Activated CD4-positive, alpha-beta memory T cell treated with anti-CD3 and anti-CD28 coated beads, Interleukin-2, amount 10 ng/mL, durations not matched to agents 7 days and 5 days (primary cell): ENCODE measurements at regions not wholly inside any gene's neighbourhood (a gene's known extent, or its start where the extent isn't known, plus 50 kb on each side); places are given as distances from the start of the nearest gene placed in this dataset.

Experiments
- CTCF ChIA-PET: fragments of 350-600 bp; sonication (Branson Sonifier 250); formaldehyde crosslinking; loops from one replicate; lab custom pipeline; 2021; ENCODE audit warnings: antibody characterized with exemption, inconsistent platforms; lab: Charles Lee
- POLR2A ChIA-PET: fragments of 350-600 bp; sonication (Branson Sonifier 250); formaldehyde crosslinking; loops from one replicate; lab custom pipeline; 2021; ENCODE audit warnings: antibody characterized with exemption; lab: Charles Lee
- DNase-seq: peaks from one replicate; pipeline ENCODE4 v3.0.0-alpha.2; 2020
- H3K27ac Mint-ChIP-seq: one replicate; pipeline ENCODE4 v1.8.0; 2021; ENCODE audit warnings: mild to moderate bottlenecking, mixed read lengths
- H3K27me3 Mint-ChIP-seq: one replicate; pipeline ENCODE4 v1.8.0; 2021; ENCODE audit warnings: mixed read lengths
- H3K36me3 Mint-ChIP-seq: one replicate; pipeline ENCODE4 v1.8.0; 2021; ENCODE audit warnings: low read depth, mixed read lengths
- H3K4me1 Mint-ChIP-seq: one replicate; pipeline ENCODE4 v1.8.0; 2021; ENCODE audit warnings: mixed read lengths
- H3K4me3 Mint-ChIP-seq: one replicate; pipeline ENCODE4 v1.8.0; 2021; ENCODE audit warnings: mild to moderate bottlenecking, mixed read lengths
- H3K9me3 Mint-ChIP-seq: one replicate; pipeline ENCODE4 v1.8.0; 2021; ENCODE audit warnings: mixed read lengths

DNA sequence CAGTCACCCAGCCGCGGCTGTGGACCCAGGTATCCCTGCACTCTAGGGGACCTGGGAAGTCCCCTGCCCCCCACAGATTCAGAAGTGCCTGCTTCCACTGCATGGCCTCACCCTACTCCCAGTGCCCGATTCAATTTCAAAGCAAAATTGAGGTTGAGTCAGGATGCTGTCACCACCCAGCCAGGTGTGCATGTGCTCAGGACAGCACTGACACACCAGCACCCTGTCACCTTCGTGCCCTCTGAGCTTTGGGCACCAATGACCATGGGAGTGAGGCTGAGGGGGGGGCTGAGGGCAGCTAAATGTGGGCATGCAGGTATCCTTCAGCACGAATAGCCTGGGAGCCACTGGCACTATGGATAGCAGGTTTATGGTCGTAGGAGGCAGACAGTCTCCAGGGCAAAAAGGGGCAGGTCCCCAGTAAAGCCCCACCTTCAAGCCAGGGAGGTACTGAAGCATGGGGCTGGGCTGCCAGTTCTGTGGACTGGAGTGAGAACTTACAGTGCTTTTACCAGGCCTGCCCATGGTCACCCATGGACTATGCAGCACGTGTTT is 1151.6 kb upstream of the CDH6 start:
- Mint-ChIP-seq H3K9me3 (no peaks in the 10 kb centered on the region), H3K4me1 (no peaks in the 10 kb centered on the region), H3K27ac (no peak overlapping the region), H3K4me3 (no peak overlapping the region), H3K36me3 (no peaks in the 10 kb centered on the region), H3K27me3 (no peaks in the 10 kb centered on the region)
- ChIA-PET POLR2A (no interaction called here), CTCF (no interaction called here)
- no peak for DNase-seq

DNA sequence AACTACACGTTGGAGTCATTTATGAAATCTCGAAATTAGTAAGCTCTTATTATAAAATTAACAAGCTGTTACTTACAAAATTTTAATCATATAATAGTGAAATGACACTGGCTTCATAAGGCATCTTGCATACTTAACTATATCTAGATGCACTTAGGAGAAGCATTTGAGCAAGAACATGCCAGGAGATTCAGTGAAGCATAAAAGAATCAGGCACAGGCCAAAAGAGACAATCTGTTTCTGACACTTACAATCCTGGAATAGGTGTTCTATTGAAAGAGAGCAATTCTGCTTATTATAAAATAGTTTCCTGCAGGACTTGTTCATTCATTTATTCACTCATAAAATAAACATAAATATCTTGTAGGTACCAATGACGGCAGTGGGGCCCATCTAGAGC is 1152.2 kb upstream of the CDH6 start:
- no peaks in the 10 kb centered on the region for H3K4me1 Mint-ChIP-seq
- H3K4me3 Mint-ChIP-seq: no peak overlapping the region
- H3K27ac Mint-ChIP-seq: no peak overlapping the region
- ChIA-PET CTCF (no interaction called here), POLR2A (no interaction called here)
- H3K36me3 Mint-ChIP-seq: no peaks in the 10 kb centered on the region
- H3K27me3 Mint-ChIP-seq: no peaks in the 10 kb centered on the region
- no peaks in the 10 kb centered on the region for H3K9me3 Mint-ChIP-seq
- DNase-seq: no peak

DNA sequence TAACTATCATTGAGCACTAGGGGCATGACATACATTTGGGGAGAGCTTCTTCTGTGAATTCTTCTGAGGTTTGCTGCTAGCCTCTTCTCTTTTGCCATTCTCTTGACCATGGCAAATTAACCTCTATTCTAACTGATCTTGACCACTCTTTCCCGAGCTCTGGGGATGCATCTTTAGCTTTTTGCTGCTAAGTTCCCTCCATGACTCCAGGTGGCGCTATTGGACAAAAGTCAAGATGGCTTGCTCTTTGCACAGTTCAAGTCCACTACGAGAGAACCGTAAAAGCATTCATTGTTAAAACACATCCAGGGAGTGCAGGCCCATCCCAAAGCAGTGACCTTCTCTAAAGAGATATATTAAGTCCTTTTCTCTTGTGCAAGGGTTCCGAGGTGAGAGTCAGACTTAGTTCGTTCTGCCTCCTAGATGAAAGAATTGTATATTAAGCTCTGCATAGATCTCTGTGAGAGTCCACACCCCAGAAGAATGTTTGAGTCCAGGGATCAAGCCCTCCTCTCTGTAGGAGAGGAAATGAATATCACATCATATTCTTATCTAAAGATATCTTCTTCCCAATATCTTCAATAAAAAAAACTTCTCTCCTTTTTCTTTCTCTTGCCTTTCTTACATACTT is 1152.9 kb upstream of the CDH6 start:
- no peaks in the 10 kb centered on the region for H3K9me3 Mint-ChIP-seq
- no peak overlapping the region for H3K27ac Mint-ChIP-seq
- no peak overlapping the region for H3K4me3 Mint-ChIP-seq
- H3K27me3 Mint-ChIP-seq: no peaks in the 10 kb centered on the region
- no peaks in the 10 kb centered on the region for H3K4me1 Mint-ChIP-seq
- H3K36me3 Mint-ChIP-seq: no peaks in the 10 kb centered on the region
- POLR2A ChIA-PET: no interaction called here
- no peak for DNase-seq
- CTCF ChIA-PET: no interaction called here

DNA sequence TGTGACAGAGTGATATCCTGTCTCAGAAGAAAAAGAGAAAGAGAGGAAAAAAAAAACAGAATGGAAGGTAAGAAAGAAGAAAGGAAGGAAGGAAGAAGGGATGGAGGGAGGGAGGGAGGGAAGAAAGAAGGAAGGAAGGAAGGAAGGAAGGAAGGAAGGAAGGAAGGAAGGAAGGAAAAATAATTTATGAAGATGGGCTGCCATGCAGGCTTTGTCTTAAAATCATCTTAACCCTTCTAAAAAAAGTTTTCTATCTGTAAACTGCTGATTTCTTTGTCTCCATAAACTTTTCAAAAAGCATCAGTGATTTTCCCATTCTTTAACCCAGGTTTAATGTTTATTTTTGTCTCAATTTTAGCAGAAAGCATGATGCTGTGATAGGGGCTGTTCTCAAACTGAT is 1154.1 kb upstream of the CDH6 start:
- DNase-seq: no peak
- H3K36me3 Mint-ChIP-seq: no peaks in the 10 kb centered on the region
- no peak overlapping the region for H3K27ac Mint-ChIP-seq
- peaks cover 3% of the 10 kb centered on the region for H3K9me3 Mint-ChIP-seq
- CTCF ChIA-PET: no interaction called here
- POLR2A ChIA-PET: no interaction called here
- H3K4me3 Mint-ChIP-seq: no peak overlapping the region
- H3K4me1 Mint-ChIP-seq: no peaks in the 10 kb centered on the region
- no peaks in the 10 kb centered on the region for H3K27me3 Mint-ChIP-seq

DNA sequence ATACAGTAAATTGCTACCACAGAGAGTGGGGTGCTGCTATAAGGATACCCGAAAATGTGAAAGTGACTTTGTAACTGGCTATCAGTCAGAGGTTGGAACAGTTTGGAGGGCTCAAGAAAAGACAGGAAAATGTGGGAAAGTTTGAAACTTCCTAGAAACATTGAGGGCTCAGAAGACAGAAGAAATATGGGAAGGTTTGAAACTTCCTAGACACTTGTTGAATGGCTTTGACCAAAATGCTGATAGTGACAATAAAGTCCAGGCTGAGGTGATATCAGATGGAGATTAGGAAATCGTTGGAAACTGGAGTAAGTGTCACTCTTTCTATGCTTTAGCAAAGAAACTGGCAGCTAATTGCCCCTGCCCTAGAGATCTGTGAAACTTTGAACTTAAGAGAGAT is 1158.6 kb upstream of the CDH6 start:
- no peaks in the 10 kb centered on the region for H3K4me1 Mint-ChIP-seq
- H3K4me3 Mint-ChIP-seq: no peak overlapping the region
- peaks cover 3% of the 10 kb centered on the region for H3K9me3 Mint-ChIP-seq
- DNase-seq: no peak
- H3K36me3 Mint-ChIP-seq: no peaks in the 10 kb centered on the region
- H3K27ac Mint-ChIP-seq: no peak overlapping the region
- H3K27me3 Mint-ChIP-seq: no peaks in the 10 kb centered on the region
- ChIA-PET POLR2A (no interaction called here), CTCF (no interaction called here)

DNA sequence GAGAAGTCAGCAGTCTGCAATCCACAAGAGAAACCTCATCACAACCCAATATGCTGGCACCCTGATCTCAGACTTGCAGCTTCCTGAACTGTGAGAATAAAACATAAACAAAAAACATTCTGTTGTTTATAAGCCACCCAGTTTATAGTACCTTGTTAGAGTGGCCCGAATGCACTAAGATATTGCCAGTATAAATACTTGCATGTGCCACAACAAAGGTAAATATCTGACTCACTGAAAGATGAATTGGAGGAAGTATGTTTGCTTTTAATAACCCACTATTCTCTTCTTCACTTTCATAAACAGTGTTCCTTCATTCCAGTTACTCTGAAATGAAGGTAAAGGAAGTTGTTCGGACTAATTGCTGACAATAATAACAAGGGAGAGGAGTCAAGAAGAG is 1163.4 kb upstream of the CDH6 start:
- H3K4me1 Mint-ChIP-seq: no peaks in the 10 kb centered on the region
- ChIA-PET POLR2A (no interaction called here), CTCF (no interaction called here)
- H3K36me3 Mint-ChIP-seq: no peaks in the 10 kb centered on the region
- H3K27ac Mint-ChIP-seq: no peak overlapping the region
- H3K27me3 Mint-ChIP-seq: no peaks in the 10 kb centered on the region
- peaks cover 5% of the 10 kb centered on the region for H3K9me3 Mint-ChIP-seq
- DNase-seq: no peak
- H3K4me3 Mint-ChIP-seq: no peak overlapping the region

DNA sequence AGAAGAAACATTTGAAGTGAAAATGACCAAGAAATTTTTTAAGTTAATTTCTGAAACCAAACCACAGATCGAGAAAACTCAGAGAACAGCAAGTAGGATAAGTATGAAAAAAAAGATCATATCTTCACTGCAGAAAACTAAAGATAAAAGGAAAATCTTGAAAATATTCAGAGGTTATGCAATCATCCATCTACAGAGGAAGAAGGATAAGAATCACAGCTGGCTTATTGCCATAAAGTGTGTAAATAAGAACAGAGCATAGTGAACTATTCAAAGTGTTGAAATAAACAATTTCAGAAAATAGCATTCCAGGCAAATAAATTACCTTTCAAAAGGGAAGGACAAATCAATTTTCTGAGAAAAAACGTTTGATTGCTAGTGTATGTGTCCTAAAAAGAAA is 1191.7 kb upstream of the CDH6 start:
- CTCF ChIA-PET: no interaction called here
- Mint-ChIP-seq H3K27ac (no peak overlapping the region), H3K27me3 (no peaks in the 10 kb centered on the region), H3K36me3 (no peaks in the 10 kb centered on the region), H3K9me3 (peaks cover 20% of the 10 kb centered on the region), H3K4me1 (no peaks in the 10 kb centered on the region), H3K4me3 (no peak overlapping the region)
- POLR2A ChIA-PET: no interaction called here
- DNase-seq: no peak

DNA sequence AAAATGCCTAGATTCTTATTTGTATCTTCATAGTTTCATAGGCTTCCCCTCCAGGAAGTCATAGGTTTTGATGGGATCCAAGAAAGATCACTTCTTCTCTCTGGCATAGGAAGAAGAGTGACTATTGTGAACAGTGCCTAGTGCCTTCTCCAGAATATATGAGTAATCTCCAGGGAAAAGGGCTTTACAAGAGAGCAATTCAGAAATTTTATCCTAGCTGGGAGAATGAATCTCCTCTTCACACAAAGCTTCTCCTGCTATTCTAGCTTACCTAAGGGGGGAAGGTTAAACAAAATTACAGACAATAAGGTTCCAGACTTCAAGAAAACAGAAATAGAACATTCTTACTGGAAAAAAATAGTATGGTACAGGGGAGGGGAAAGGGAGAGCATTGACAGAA is 1193.3 kb upstream of the CDH6 start:
- ChIA-PET POLR2A (no interaction called here), CTCF (no interaction called here)
- Mint-ChIP-seq H3K4me1 (no peaks in the 10 kb centered on the region), H3K36me3 (no peaks in the 10 kb centered on the region), H3K9me3 (peaks cover 20% of the 10 kb centered on the region), H3K27ac (no peak overlapping the region), H3K27me3 (no peaks in the 10 kb centered on the region), H3K4me3 (no peak overlapping the region)
- no peak for DNase-seq

DNA sequence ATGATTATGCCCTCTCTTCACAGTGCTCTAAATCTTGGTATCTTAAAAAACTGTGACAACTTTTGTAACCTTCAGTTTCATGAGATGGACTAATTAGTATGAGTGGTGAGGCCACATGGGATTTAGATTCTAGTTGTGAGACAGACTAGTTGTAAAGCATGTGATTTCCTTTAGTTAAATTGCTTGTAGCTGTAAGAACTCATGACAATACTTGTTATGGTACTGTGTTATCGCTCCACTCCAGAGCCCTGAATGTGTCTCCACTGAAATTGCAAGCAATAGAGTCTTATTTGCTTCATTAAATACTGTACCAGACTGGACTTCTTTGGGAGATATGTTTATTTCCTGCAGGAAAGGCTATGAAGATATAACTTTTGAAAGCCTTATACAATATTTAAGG is 1198.3 kb upstream of the CDH6 start:
- no peaks in the 10 kb centered on the region for H3K36me3 Mint-ChIP-seq
- peaks cover 21% of the 10 kb centered on the region for H3K9me3 Mint-ChIP-seq
- CTCF ChIA-PET: no interaction called here
- H3K4me1 Mint-ChIP-seq: no peaks in the 10 kb centered on the region
- POLR2A ChIA-PET: no interaction called here
- H3K27ac Mint-ChIP-seq: no peak overlapping the region
- H3K4me3 Mint-ChIP-seq: no peak overlapping the region
- DNase-seq: no peak
- no peaks in the 10 kb centered on the region for H3K27me3 Mint-ChIP-seq

DNA sequence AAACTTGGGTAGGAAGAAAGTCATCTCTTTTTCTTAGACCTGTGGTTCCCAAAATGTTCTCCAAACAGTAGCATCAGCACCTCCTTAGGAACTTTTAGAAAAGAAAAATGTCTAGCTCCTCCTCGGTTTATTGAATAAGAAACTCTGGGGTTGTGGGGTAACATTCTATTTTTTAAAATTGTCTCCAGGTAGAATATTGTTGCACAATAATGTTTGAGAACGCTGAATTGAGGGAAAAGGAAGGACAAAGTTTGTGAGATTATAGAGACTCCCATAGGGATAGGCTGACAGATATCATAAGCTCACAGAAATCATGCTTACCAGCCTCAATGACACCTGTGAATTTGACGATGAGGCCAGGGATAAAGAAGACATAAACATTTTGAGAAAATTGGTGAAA is 1199.0 kb upstream of the CDH6 start:
- Mint-ChIP-seq H3K27ac (no peak overlapping the region), H3K4me3 (no peak overlapping the region), H3K9me3 (peaks cover 22% of the 10 kb centered on the region), H3K36me3 (no peaks in the 10 kb centered on the region), H3K4me1 (no peaks in the 10 kb centered on the region), H3K27me3 (no peaks in the 10 kb centered on the region)
- CTCF ChIA-PET: no interaction called here
- DNase-seq: no peak
- POLR2A ChIA-PET: no interaction called here

DNA sequence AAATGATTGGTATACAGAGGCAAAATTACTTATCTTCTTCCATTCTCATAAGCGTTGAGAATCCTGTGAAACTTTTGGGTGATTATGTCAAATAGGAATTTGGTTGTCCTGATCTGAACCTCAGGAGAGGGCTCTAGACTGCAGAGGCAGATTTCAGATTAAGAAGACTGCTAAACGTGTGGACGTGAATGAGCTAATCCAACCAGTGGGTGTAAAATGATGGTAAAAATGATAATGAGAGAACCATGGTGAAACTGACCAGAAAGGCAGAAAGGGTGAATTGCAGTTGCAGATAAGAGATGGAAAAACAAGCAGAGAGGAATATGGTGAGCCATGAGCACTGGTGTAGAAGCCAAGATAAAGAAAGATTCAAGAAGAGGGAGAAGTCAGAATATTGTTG is 1200.2 kb upstream of the CDH6 start:
- ChIA-PET CTCF (no interaction called here), POLR2A (no interaction called here)
- H3K27ac Mint-ChIP-seq: no peak overlapping the region

DNA sequence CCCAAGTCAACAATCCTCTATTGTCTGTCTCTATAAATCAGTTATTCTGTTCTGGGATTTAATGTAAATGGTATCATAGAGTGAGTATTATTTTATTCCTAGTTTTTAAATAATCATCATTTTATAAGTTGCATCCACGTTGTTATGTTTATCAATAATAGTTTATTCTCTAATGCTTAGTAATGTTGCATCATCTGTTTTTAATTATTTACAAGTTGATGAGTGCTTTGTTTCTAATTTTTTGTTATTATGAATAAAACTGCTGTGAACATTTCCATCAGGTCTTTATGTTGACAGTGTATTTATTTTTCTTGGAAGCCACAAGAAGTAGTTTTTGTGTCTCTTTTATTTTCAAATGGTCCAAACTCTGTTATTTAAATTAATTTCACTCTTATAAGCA is 1201.2 kb upstream of the CDH6 start:
- CTCF ChIA-PET: no interaction called here
- Mint-ChIP-seq H3K4me1 (no peaks in the 10 kb centered on the region), H3K4me3 (no peak overlapping the region), H3K27me3 (no peaks in the 10 kb centered on the region), H3K27ac (no peak overlapping the region), H3K9me3 (peaks cover 20% of the 10 kb centered on the region), H3K36me3 (no peaks in the 10 kb centered on the region)
- POLR2A ChIA-PET: no interaction called here
- DNase-seq: no peak

More for the DNA sequence above, 1200.2 kb upstream of the CDH6 start:
- DNase-seq: no peak
- H3K4me3 Mint-ChIP-seq: no peak overlapping the region
- H3K4me1 Mint-ChIP-seq: no peaks in the 10 kb centered on the region
- no peaks in the 10 kb centered on the region for H3K36me3 Mint-ChIP-seq
- no peaks in the 10 kb centered on the region for H3K27me3 Mint-ChIP-seq
- H3K9me3 Mint-ChIP-seq: peaks cover 20% of the 10 kb centered on the region

DNA sequence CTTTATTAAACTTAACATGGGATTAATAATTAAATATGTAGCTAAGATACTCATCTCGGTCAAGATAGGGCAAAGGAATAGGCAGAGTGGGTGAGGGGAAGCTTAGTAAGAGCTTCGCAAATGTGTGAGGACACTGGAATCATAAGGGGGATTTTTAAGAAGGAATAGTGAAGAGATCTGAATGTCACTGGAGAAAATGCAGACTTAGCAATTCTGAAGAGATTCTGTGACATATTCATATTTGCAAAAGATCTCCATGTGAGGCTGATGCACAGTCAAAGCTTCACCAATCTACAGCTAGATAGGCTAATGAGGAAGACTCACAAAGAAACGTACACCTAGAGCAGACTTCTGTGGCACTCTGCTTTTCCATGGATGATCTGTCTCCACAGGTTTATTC is 1202.8 kb upstream of the CDH6 start:
- H3K36me3 Mint-ChIP-seq: no peaks in the 10 kb centered on the region
- ChIA-PET POLR2A (no interaction called here), CTCF (no interaction called here)
- H3K27me3 Mint-ChIP-seq: no peaks in the 10 kb centered on the region
- no peak for DNase-seq
- H3K4me1 Mint-ChIP-seq: no peaks in the 10 kb centered on the region
- H3K4me3 Mint-ChIP-seq: no peak overlapping the region
- peaks cover 14% of the 10 kb centered on the region for H3K9me3 Mint-ChIP-seq
- H3K27ac Mint-ChIP-seq: no peak overlapping the region

DNA sequence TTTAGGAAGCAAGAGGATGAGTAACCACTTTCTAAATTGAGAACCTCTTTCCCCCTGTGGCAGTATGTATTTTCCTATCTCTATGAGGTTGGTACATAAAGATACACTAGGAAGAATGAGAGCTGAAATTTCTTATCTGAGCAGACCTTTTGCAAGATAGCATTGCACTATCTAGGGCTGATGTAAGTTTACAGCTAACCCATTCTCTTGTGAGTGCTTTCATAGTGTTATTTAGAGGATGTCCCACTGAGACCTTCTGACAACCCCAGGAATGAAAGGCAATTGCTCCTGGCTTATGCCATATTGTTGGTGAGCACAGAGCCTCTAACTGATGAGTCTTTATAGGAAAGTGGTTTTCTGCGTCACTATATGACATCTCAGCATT is 1209.3 kb upstream of the CDH6 start:
- DNase-seq: no peak
- Mint-ChIP-seq H3K4me1 (no peaks in the 10 kb centered on the region), H3K4me3 (no peak overlapping the region), H3K27ac (no peak overlapping the region), H3K9me3 (peaks cover 3% of the 10 kb centered on the region), H3K36me3 (no peaks in the 10 kb centered on the region), H3K27me3 (no peaks in the 10 kb centered on the region)
- ChIA-PET CTCF (no interaction called here), POLR2A (no interaction called here)
